Thyroid gland (tissue), 4 donors: ENCODE measurements at regions not wholly inside any gene's neighbourhood (a gene's known extent, or its start where the extent isn't known, plus 50 kb on each side); places are given as distances from the start of the nearest gene placed in this dataset.

Experiments used
- POLR2A ChIP-seq, 2 donors: fragments of 450-650 bp; IDR thresholded peaks; one replicate each; pipeline ENCODE4 v1.6.1; 2017; ENCODE audit warnings: antibody characterized with exemption in 2 of 2, mild to moderate bottlenecking in 2 of 2, moderate library complexity in 1 of 2
- TF ChIP-seq, protein P1 (sequence below), 6 experiments: fragments of 200-600 bp in 3 of 6; fragments of 450-650 bp in 3 of 6; sonication (generic) in 3 of 6; IDR thresholded peaks; one replicate each; pipeline ENCODE4 v1.5.1; 2016 to 2019; ENCODE audit warnings: antibody characterized with exemption in 6 of 6, mild to moderate bottlenecking in 2 of 6, inconsistent platforms in 1 of 6, moderate library complexity in 1 of 6

GRCh38 chr16:79393564-79393963, 207.0 kb downstream of the MAF start:
- TF ChIP-seq, protein P1, sequence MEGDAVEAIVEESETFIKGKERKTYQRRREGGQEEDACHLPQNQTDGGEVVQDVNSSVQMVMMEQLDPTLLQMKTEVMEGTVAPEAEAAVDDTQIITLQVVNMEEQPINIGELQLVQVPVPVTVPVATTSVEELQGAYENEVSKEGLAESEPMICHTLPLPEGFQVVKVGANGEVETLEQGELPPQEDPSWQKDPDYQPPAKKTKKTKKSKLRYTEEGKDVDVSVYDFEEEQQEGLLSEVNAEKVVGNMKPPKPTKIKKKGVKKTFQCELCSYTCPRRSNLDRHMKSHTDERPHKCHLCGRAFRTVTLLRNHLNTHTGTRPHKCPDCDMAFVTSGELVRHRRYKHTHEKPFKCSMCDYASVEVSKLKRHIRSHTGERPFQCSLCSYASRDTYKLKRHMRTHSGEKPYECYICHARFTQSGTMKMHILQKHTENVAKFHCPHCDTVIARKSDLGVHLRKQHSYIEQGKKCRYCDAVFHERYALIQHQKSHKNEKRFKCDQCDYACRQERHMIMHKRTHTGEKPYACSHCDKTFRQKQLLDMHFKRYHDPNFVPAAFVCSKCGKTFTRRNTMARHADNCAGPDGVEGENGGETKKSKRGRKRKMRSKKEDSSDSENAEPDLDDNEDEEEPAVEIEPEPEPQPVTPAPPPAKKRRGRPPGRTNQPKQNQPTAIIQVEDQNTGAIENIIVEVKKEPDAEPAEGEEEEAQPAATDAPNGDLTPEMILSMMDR (IDR thresholded peaks at IDR 0.05) = no peak
- no peak for TF ChIP-seq POLR2A (IDR thresholded peaks at IDR 0.05)
